Suprapubic skin (tissue), 4 donors: ENCODE measurements at regions not wholly inside any gene's neighbourhood (a gene's known extent, or its start where the extent isn't known, plus 50 kb on each side); places are given as distances from the start of the nearest gene placed in this dataset.

Experiments
- DNase-seq, 2 donors: peaks; one replicate each; pipeline ENCODE4 v3.0.0-alpha.2; 2019; ENCODE audit warnings: low spot score in 2 of 2
- H3K27ac ChIP-seq: fragments of 200-600 bp; sonication (generic); one replicate; pipeline ENCODE4 v1.5.1; 2019
- H3K27me3 ChIP-seq: fragments of 200-600 bp; sonication (generic); one replicate; pipeline ENCODE4 v1.5.1; 2019
- H3K36me3 ChIP-seq: fragments of 200-600 bp; sonication (generic); one replicate; pipeline ENCODE4 v1.5.1; 2019
- H3K4me1 ChIP-seq: fragments of 200-600 bp; sonication (generic); one replicate; pipeline ENCODE4 v1.5.1; 2019
- H3K4me3 ChIP-seq: fragments of 200-600 bp; sonication (generic); one replicate; pipeline ENCODE4 v1.5.1; 2019; ENCODE audit warnings: mild to moderate bottlenecking
- H3K9me3 ChIP-seq: fragments of 200-600 bp; sonication (generic); one replicate; pipeline ENCODE4 v1.5.1; 2019
- EP300 ChIP-seq: sonication (generic); formaldehyde crosslinking; IDR thresholded peaks from one replicate; pipeline ENCODE4 v1.6.1; 2017; ENCODE audit warnings: antibody characterized with exemption
- POLR2A ChIP-seq, 2 donors: fragments of 450-650 bp; IDR thresholded peaks; one replicate each; pipeline ENCODE4 v1.6.1; 2017; ENCODE audit warnings: antibody characterized with exemption in 2 of 2, mild to moderate bottlenecking in 2 of 2, moderate library complexity in 2 of 2
- POLR2AphosphoS5 ChIP-seq, 3 donors: sonication (generic); formaldehyde crosslinking; IDR thresholded peaks; one replicate each; pipeline ENCODE4 v1.6.1; 2017; ENCODE audit warnings: antibody characterized with exemption in 3 of 3
- WGBS: methylation state at CpG from one replicate; pipeline ENCODE4 v1.1.5; 2018; 5-methylcytosine and 5-hydroxymethylcytosine counted together
- TF ChIP-seq, protein P1 (sequence below), 2 donors: fragments of 200-600 bp in 1 of 2; fragments of 450-650 bp in 1 of 2; sonication (generic) in 1 of 2; IDR thresholded peaks; one replicate each; pipeline ENCODE4 v1.5.1; 2016 to 2019; ENCODE audit warnings: antibody characterized with exemption in 2 of 2, mild to moderate bottlenecking in 1 of 2, moderate library complexity in 1 of 2

- Histone ChIP-seq H3K27ac (no peak overlapping the region), H3K27me3 (no peaks in the 10 kb centered on the region), H3K4me3 (no peak overlapping the region), H3K9me3 (no peaks in the 10 kb centered on the region), H3K4me1 (no peaks in the 10 kb centered on the region), H3K36me3 (no peaks in the 10 kb centered on the region)
- TF ChIP-seq EP300 (no peak), POLR2A (IDR thresholded peaks at IDR 0.05) (no peak), POLR2AphosphoS5 (IDR thresholded peaks at IDR 0.05) (no peak)
- TF ChIP-seq, protein P1, sequence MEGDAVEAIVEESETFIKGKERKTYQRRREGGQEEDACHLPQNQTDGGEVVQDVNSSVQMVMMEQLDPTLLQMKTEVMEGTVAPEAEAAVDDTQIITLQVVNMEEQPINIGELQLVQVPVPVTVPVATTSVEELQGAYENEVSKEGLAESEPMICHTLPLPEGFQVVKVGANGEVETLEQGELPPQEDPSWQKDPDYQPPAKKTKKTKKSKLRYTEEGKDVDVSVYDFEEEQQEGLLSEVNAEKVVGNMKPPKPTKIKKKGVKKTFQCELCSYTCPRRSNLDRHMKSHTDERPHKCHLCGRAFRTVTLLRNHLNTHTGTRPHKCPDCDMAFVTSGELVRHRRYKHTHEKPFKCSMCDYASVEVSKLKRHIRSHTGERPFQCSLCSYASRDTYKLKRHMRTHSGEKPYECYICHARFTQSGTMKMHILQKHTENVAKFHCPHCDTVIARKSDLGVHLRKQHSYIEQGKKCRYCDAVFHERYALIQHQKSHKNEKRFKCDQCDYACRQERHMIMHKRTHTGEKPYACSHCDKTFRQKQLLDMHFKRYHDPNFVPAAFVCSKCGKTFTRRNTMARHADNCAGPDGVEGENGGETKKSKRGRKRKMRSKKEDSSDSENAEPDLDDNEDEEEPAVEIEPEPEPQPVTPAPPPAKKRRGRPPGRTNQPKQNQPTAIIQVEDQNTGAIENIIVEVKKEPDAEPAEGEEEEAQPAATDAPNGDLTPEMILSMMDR (IDR thresholded peaks at IDR 0.05): no peak
- no peak for DNase-seq
- WGBS: 81% methylated on average over 2 of the region's 2 CpGs
Measured at GRCh38 chr10:108808228-108808627, 1115.1 kb downstream of the XPNPEP1 start.

DNA sequence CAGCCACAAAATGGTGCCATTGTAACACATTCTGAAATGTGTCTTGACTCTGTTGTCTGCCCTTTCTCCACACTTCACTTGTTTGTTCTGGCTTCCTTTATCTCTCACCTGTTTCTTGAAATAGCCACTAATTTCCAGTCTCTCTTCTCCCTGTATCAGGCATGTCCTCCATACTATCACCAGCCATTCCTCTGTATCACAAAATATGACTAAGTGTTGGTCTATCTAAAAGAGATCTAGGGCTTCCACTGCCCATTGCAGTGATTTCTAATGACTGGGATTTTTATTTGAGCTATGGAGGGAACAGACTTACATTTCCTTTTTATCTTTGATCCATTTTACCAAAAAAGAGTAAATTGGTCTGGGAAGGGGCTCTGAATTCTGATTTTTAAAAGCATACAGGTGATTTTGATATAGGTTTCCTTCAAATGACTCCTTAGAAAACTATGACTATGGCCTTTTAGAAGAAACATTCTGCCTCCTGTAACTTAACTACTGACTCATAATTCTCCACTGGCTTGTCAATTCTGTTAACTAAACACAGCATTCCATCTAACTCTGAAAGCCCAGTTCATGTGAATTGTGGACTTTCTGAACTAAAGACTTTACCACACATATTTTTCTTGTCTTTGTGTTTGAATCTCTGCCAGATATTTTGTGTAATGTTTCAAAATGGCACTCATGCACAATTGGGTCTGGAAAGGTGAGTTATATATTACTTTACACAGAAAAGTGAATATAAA lies 1121.4 kb downstream of the XPNPEP1 start:
- H3K36me3 ChIP-seq: no peaks in the 10 kb centered on the region
- H3K9me3 ChIP-seq: peaks cover 3% of the 10 kb centered on the region
- H3K4me1 ChIP-seq: no peaks in the 10 kb centered on the region
- H3K27ac ChIP-seq: no peak overlapping the region
- DNase-seq: no peak
- no peak overlapping the region for H3K4me3 ChIP-seq
- H3K27me3 ChIP-seq: no peaks in the 10 kb centered on the region
- no peak for TF ChIP-seq POLR2A (IDR thresholded peaks at IDR 0.05)
- TF ChIP-seq, protein P1 (IDR thresholded peaks at IDR 0.05): no peak
- no peak for TF ChIP-seq EP300
- TF ChIP-seq POLR2AphosphoS5 (IDR thresholded peaks at IDR 0.05): no peak

DNA sequence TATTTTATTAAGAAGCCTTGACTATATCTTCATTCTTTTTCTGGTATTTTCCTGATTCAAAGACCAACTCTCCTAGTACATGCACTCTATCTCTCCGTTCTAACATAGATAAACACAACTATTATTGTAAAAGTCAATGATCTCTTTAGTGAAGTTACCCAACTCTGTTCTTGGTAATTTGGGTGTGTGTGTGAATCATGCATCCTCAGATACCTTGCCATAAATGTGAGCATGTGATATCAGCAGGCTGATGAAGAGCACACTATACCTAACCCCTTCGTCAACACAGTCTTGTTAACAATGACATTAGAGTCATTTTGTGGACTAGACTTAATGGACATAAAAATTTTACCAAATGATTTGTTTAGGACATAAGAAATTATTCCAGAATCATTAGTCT lies 1122.1 kb downstream of the XPNPEP1 start:
- H3K4me3 ChIP-seq: no peak overlapping the region
- 84% methylated on average over 2 of the region's 2 CpGs for WGBS
- TF ChIP-seq EP300 (no peak), POLR2A (IDR thresholded peaks at IDR 0.05) (no peak), POLR2AphosphoS5 (IDR thresholded peaks at IDR 0.05) (no peak)
- TF ChIP-seq, protein P1 (IDR thresholded peaks at IDR 0.05): no peak
- DNase-seq: no peak
- no peak overlapping the region for H3K27ac ChIP-seq
- H3K9me3 ChIP-seq: peaks cover 3% of the 10 kb centered on the region
- H3K4me1 ChIP-seq: no peaks in the 10 kb centered on the region
- no peaks in the 10 kb centered on the region for H3K36me3 ChIP-seq
- H3K27me3 ChIP-seq: no peaks in the 10 kb centered on the region

DNA sequence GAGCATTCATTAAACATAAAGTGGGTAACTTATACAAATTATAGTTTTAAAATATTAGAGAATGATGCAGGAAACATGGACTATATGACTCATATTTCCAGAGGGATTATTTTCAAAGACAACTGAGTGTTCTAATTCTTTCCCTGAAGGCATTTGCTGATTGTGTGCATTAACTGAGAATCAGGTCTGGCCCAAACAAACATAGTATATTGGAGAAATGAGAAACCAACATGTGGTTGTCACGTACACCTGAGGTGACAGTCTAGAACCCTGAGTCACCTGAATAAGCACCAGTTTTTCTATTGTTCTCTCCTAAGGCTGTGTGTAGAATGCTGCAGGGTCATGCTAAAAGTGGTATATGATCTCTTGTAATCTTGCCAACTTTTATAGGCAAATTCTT lies 1125.7 kb downstream of the XPNPEP1 start:
- no peaks in the 10 kb centered on the region for H3K27me3 ChIP-seq
- no peak for TF ChIP-seq POLR2A (IDR thresholded peaks at IDR 0.05)
- TF ChIP-seq, protein P1 (IDR thresholded peaks at IDR 0.05): no peak
- no peak for TF ChIP-seq POLR2AphosphoS5 (IDR thresholded peaks at IDR 0.05)
- TF ChIP-seq EP300: no peak
- WGBS: 92% methylated on average over 1 of the region's 1 CpG
- H3K36me3 ChIP-seq: no peaks in the 10 kb centered on the region
- no peaks in the 10 kb centered on the region for H3K4me1 ChIP-seq
- peaks cover 3% of the 10 kb centered on the region for H3K9me3 ChIP-seq
- no peak overlapping the region for H3K4me3 ChIP-seq
- no peak for DNase-seq
- no peak overlapping the region for H3K27ac ChIP-seq

DNA sequence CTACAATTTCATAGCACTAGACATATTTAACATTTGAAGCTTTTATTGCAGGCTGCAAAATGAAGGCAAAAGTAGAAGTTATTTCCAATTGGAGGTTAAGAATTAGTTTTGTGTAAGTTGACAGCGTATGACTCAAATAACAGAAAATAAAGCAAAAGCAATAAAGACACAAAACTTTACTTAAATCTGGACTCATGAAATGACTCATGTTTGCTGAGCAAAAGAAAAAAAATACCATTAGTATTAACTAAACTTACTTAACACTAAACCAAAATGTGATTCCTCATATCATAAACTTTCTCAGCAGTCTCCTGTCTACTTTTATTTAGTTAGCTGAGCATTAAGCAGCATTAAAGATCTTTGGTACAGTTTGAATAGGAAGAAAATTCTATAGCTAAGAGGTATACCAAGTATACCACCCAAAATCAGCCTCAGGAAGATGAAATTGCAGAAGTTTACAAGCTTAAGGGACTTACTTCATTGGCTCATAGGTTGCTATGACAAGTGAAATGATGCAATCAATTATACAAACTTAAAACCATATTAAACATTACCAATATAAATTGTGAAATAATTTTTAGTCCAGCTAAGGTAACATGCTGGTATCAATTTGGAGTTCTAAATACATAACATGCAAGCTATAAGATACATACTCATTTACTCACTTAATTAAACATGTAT lies 1131.4 kb downstream of the XPNPEP1 start:
- Histone ChIP-seq H3K9me3 (peaks cover under 1% of the 10 kb centered on the region), H3K36me3 (no peaks in the 10 kb centered on the region), H3K27me3 (no peaks in the 10 kb centered on the region), H3K4me3 (no peak overlapping the region), H3K4me1 (no peaks in the 10 kb centered on the region), H3K27ac (no peak overlapping the region)
- TF ChIP-seq POLR2A (IDR thresholded peaks at IDR 0.05): no peak
- no peak for TF ChIP-seq POLR2AphosphoS5 (IDR thresholded peaks at IDR 0.05)
- TF ChIP-seq, protein P1 (IDR thresholded peaks at IDR 0.05): no peak
- no peak for TF ChIP-seq EP300
- DNase-seq: no peak
- WGBS: 90% methylated on average over 1 of the region's 1 CpG
